Endothelial cell of umbilical vein (primary cell): ENCODE measurements at regions not wholly inside any gene's neighbourhood (a gene's known extent, or its start where the extent isn't known, plus 50 kb on each side); places are given as distances from the start of the nearest gene placed in this dataset.

ENCODE experiments used
- BruUV-seq: library from RNA; stranded (reverse); fragments of 400-500 nt; replicated peaks from 2 replicates; lab custom pipeline; 2021; lab: Mats Ljungman, UMichigan
- CTCF ChIA-PET: fragments of 300-600, 350-600 bp; sonication (Branson Sonifier 250); formaldehyde crosslinking; loops from one replicate; lab custom pipeline; 2021; ENCODE audit warnings: antibody characterized with exemption, inconsistent platforms; lab: Charles Lee
- POLR2A ChIA-PET: fragments of 300-600, 350-600 bp; sonication (Branson Sonifier 250); formaldehyde crosslinking; loops from one replicate; lab custom pipeline; 2021; ENCODE audit warnings: antibody characterized with exemption, inconsistent platforms; lab: Charles Lee
- DNase-seq: peaks from one replicate; pipeline ENCODE4 v3.0.0-alpha.2; 2011; ENCODE audit warnings: low read depth, low spot score
- FAIRE-seq: peaks from 2 replicates; lab custom pipeline; 2011; peaks lifted over from hg19 to GRCh38; lab: Jason Lieb, UNC
- H2AFZ ChIP-seq: 2 replicates; pipeline ENCODE4 v1.6.0; 2012; ENCODE audit warnings: low read depth, low read length, control low read depth, inconsistent platforms
- H3K27ac ChIP-seq: 2 replicates; pipeline ENCODE4 v1.5.1; 2011; ENCODE audit warnings: low read depth, mild to moderate bottlenecking, control low read depth, low read length, moderate library complexity; ENCODE audit not compliant: insufficient read depth
- H3K27me3 ChIP-seq, 2 experiments: 2 replicates each; pipeline versions ENCODE4 v1.6.0 to v1.6.1; 2011; ENCODE audit warnings: low read length in 2 of 2, mixed read lengths in 1 of 2; ENCODE audit not compliant: control insufficient read depth in 2 of 2, insufficient read depth in 2 of 2
- H3K36me3 ChIP-seq, 2 experiments: 2 replicates in 1 of 2; 3 replicates in 1 of 2; pipeline ENCODE4 v1.5.1; 2011; ENCODE audit warnings: low read length in 2 of 2, mild to moderate bottlenecking in 1 of 2, moderate library complexity in 1 of 2; ENCODE audit not compliant: control insufficient read depth in 2 of 2, insufficient read depth in 2 of 2; ENCODE audit errors: extremely low read depth in 1 of 2
- H3K4me1 ChIP-seq: 3 replicates; pipeline ENCODE4 v1.5.1; 2011; ENCODE audit warnings: mild to moderate bottlenecking, low read length; ENCODE audit not compliant: control insufficient read depth, insufficient read depth; ENCODE audit errors: extremely low read depth
- H3K4me2 ChIP-seq: 2 replicates; pipeline ENCODE4 v1.6.1; 2011; ENCODE audit warnings: low read length, control low read depth, mixed read lengths; ENCODE audit not compliant: insufficient read depth
- H3K4me3 ChIP-seq, 3 experiments: fragments of 200-600 bp in 1 of 3; sonication (generic), shearing (Covaris generic) in 1 of 3; replicated peaks in 1 of 3; 2 replicates each; pipeline ENCODE4 v1.5.1; 2011 to 2016; ENCODE audit warnings: control low read depth in 3 of 3, low read length in 3 of 3, mild to moderate bottlenecking in 2 of 3, inconsistent platforms in 1 of 3, low read depth in 1 of 3, moderate library complexity in 1 of 3; ENCODE audit not compliant: insufficient read depth in 1 of 3
- H3K79me2 ChIP-seq: 2 replicates; pipeline ENCODE4 v1.6.0; 2012; ENCODE audit warnings: low read length, inconsistent platforms; ENCODE audit not compliant: control insufficient read depth, insufficient read depth
- H3K9ac ChIP-seq: replicated peaks from 2 replicates; pipeline ENCODE3; 2011; ENCODE audit warnings: low read length, control low read depth; ENCODE audit not compliant: insufficient read depth; ENCODE audit errors: extremely low read depth
- H3K9me1 ChIP-seq: replicated peaks from 3 replicates; pipeline ENCODE4 v1.6.0; 2011; ENCODE audit warnings: mild to moderate bottlenecking, low read length; ENCODE audit not compliant: control insufficient read depth, insufficient read depth; ENCODE audit errors: extremely low read depth
- H3K9me3 ChIP-seq: replicated peaks from 2 replicates; pipeline ENCODE4 v1.5.1; 2012; ENCODE audit warnings: low read length, inconsistent platforms; ENCODE audit not compliant: control insufficient read depth, insufficient read depth
- H4K20me1 ChIP-seq: replicated peaks from 2 replicates; pipeline ENCODE3; 2011; ENCODE audit warnings: mild to moderate bottlenecking, low read length; ENCODE audit not compliant: control insufficient read depth, insufficient read depth; ENCODE audit errors: extremely low read depth
- CTCF ChIP-seq, 2 donors: IDR thresholded peaks; 1 replicate in 1 of 2; 2 replicates in 1 of 2; pipeline ENCODE4 v1.5.1; 2011; ENCODE audit warnings: low read length in 2 of 2, mild to moderate bottlenecking in 2 of 2, moderate library complexity in 2 of 2, control low read depth in 1 of 2, inconsistent platforms in 1 of 2, low read depth in 1 of 2; ENCODE audit not compliant: insufficient read depth in 1 of 2; ENCODE audit errors: extremely low read depth in 1 of 2
- EZH2 ChIP-seq: IDR thresholded peaks from 2 replicates; pipeline ENCODE4 v1.6.1; 2012; ENCODE audit warnings: borderline replicate concordance, low read depth, mild to moderate bottlenecking, moderate library complexity, low read length, inconsistent platforms; ENCODE audit not compliant: severe bottlenecking
- FOS ChIP-seq: IDR thresholded peaks from 2 replicates; pipeline ENCODE4 v1.6.1; 2011; ENCODE audit warnings: mild to moderate bottlenecking, low read length, moderate library complexity, borderline replicate concordance; ENCODE audit not compliant: insufficient read depth
- GATA2 ChIP-seq: IDR thresholded peaks from 2 replicates; pipeline ENCODE4 v1.7.0; 2011; ENCODE audit warnings: low read depth, mild to moderate bottlenecking, moderate library complexity, mixed read lengths, low read length; ENCODE audit not compliant: insufficient read length, insufficient read depth
- JUN ChIP-seq: IDR thresholded peaks from 2 replicates; pipeline ENCODE4 v1.6.1; 2011; ENCODE audit warnings: borderline replicate concordance, low read depth; ENCODE audit not compliant: insufficient read length, insufficient read depth
- MAX ChIP-seq: IDR thresholded peaks from 2 replicates; pipeline ENCODE4 v1.6.1; 2011; ENCODE audit not compliant: insufficient read depth, insufficient read length
- MYC ChIP-seq: IDR thresholded peaks from one replicate; pipeline ENCODE4 v1.6.1; 2011; ENCODE audit warnings: mild to moderate bottlenecking, low read depth, low read length
- POLR2A ChIP-seq: IDR thresholded peaks from 2 replicates; pipeline ENCODE4 v1.6.1; 2012; ENCODE audit warnings: low read depth, mild to moderate bottlenecking, control low read depth, low read length
- POLR2AphosphoS5 ChIP-seq: IDR thresholded peaks from 2 replicates; pipeline ENCODE4 v1.6.1; 2012; ENCODE audit warnings: low read depth, mild to moderate bottlenecking, control low read depth, low read length, moderate library complexity; ENCODE audit not compliant: insufficient read depth
- dilution Hi-C: fragments of 300-500 bp; cut with MboI; formaldehyde crosslinking; loops from one replicate; pipeline ENCODE4 v1.15.0; 2019; ENCODE audit warnings: low sequenced_read_pairs; ENCODE audit not compliant: extremely low pct_ligation_motif_present
- intact Hi-C: fragments of 100-400 bp; cut with micrococcal nuclease; formaldehyde crosslinking; loops from one replicate; pipeline ENCODE4 v1.10.0; 2022

GRCh38 chr2:234754126-234754525, 197.7 kb upstream of the SH3BP4 start:
- no TSS peak for BruUV-seq
- POLR2A ChIA-PET, result no interaction called here
- CTCF ChIA-PET, result no interaction called here
- no peaks in the 10 kb centered on the region for H3K36me3 ChIP-seq
- H2AFZ ChIP-seq, result no peak overlapping the region
- H3K9me1 ChIP-seq, result no peaks in the 10 kb centered on the region
- no peak for DNase-seq
- H3K4me1 ChIP-seq, result no peaks in the 10 kb centered on the region
- no peak for FAIRE-seq
- H3K4me2 ChIP-seq, result no peak overlapping the region
- intact Hi-C loops, result no loop called here
- no peaks in the 10 kb centered on the region for H4K20me1 ChIP-seq
- H3K4me3 ChIP-seq, result no peak overlapping the region
- no peak overlapping the region for H3K9ac ChIP-seq
- dilution Hi-C loops, result no loop called here
- no peaks in the 10 kb centered on the region for H3K79me2 ChIP-seq
- TF ChIP-seq GATA2, result no peak
- no peak for TF ChIP-seq EZH2
- TF ChIP-seq POLR2AphosphoS5, result no peak
- TF ChIP-seq MYC, result no peak
- TF ChIP-seq MAX, result no peak
- TF ChIP-seq CTCF (IDR thresholded peaks at IDR 0.05; ENCODE audit: extremely low read depth in 1 of 2, insufficient read depth in 1 of 2, low read depth in 1 of 2, low read length in 2 of 2), result no peak
- TF ChIP-seq FOS, result no peak
- no peak for TF ChIP-seq JUN
- TF ChIP-seq POLR2A, result no peak
- no peaks in the 10 kb centered on the region for H3K9me3 ChIP-seq
- H3K27me3 ChIP-seq, result no peaks in the 10 kb centered on the region
- H3K27ac ChIP-seq, result no peak overlapping the region
